ENCODE measurements at regions not wholly inside any gene's neighbourhood (a gene's known extent, or its start where the extent isn't known, plus 50 kb on each side); places are given as distances from the start of the nearest gene placed in this dataset.

DNA sequence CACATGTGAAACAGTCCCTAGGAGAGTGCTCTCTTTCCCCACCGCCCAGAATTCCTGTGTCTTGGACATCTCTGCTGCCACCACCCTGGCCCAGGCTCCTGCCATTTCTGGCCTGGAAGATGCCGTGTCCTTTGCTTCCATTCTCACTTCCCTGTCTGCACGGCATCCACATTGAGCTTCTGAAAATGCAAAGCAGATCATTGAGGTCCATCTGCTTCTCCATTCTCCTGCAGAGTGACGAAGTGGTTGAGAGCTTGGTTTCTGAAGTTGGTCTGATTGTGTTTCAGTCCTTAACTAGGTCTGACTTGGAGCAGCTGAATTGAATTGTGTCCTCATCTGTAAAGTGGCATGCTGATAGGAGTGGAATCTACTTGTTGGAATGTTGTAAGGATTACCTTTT, 98.7 kb upstream of the MGAT5 start:
- DNase-seq: no peak

- DNase-seq: no peak
Measured at GRCh38 chr2:134158295-134158694, 95.6 kb upstream of the MGAT5 start.

DNA sequence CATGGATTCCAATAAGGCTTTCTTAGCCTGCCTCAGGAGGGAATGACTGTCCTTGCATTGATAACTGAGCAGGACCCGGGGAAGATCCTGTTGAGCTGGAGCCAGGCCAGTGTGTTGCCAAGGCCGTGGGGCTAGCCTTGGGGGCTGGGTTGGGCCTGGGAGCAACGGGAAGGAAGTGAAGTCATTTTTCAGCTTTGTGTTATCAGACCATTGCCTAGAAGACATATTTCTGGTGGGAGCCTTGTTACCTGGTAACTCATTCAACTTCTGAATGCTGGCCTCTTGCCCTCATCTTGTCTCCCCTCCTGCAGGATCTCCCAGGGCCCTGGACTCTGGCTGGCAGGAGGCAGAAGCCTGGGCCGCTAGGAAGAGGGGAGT, 92.7 kb upstream of the MGAT5 start:
- DNase-seq: no peak

GRCh38 chr2:134163336-134163735, 90.5 kb upstream of the MGAT5 start:
- DNase-seq: no peak

DNA sequence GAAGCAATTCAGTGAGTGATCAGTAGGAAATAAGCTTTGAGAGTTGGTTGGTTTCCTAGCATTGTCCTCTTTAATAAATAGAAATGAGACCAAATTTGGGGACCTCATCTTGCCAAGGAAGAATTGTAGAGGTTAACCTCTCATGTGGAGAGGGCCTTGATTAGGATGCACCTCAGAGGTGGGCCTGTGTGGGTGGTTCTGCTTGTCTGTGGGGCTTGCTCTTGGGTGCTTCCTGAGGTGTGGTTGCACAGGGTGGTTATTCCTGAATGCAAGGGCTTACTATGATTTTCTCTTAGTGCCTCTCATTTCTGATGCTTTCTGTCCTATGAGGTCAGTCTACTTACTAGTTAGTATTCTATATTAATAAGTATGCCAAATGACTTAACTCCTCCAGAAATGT, 89.6 kb upstream of the MGAT5 start:
- DNase-seq: no peak

DNA sequence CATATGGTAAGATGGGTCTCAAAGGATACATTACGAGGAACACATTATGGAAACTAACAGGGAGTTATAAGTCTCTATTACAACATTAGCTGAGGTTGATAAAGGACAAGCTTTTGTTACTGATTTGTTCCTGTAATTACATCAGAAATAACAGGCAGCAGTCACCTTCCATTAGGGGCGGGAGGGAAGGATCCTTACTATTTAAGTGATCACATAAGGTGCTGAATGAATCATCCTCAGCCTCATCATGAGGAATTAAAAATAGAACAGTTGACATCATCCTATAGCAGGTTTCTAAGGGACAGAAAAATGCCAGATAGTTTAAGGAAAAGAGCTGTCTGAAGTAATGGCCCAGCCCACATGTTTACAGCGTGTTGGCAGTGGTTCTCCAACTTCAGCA, 86.9 kb upstream of the MGAT5 start:
- DNase-seq: no peak

DNA sequence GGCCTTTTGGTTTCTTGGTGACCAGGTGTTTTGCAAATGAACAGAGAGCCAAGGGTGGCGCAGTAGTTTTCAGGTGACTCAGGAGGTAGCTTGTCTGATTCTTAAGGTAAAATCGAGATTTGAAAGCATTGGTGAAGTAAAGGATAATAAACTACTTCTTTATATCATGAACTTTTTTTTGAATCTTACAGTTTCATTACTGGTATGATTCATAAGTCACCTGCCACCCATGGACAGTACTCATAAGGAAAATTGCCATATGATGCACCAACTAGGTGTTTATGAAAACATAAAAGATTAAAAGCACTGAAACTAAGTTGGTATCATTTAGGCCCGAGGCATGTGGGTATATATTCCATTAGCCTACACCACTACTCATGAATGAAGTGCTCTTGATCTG, 84.1 kb upstream of the MGAT5 start:
- no peak for DNase-seq

DNA sequence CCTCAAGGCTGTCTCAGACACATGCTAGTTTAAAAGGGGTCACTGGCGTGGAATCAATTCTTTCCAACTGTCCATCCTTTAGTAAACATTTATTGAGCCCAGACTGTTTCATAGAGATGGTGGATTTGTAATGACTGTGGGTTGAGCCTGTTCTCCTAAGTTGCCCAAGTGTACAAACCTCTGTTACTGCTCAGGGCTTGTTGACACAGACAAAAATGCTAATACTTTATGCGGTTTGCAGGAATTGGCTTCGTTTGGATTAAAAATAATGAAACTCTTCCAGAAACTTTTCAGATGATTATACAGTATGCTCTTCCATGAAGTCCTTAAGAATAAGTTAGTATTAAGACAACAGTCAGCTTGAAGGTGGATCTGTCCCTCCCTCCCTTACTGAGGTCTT, 83.6 kb upstream of the MGAT5 start:
- DNase-seq: no peak

- no peak for DNase-seq
Measured at GRCh38 chr2:134170700-134171099, 83.2 kb upstream of the MGAT5 start.

DNA sequence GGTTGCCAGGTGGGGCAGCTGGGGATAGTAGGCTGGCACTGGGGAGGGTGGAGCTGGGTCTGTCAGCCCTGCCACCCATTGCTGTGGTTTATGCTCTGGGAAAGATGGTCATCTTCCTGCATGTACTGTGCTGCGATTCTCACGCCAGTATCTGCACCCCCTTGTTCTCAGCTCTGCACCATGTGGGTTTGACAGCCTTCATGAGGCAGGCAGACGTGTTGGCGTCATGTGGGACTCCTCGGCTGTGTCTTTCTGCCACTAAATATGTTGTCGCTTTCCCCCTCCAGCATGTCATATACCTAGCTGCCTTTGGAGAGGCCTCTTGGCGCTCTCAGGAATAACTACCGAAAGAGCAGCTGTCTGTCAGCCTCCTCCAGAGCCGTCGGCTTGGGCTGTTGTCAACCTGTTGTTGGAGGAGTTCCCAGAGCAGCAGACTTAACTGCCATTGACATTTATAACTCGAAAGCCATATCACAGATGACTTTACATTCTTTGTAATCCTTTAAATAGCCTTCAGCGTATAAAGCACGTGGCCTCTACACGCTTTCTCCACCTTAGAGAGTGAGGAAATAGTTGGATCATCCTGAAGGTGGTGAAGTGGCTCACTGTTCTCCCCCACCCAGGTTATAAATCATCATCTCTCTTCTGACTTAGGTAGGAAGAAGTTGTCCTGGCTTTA, 80.4 kb upstream of the MGAT5 start:
- DNase-seq: peak in 31 of 58 donors; percentile 9 to 67 (median 29)

DNA sequence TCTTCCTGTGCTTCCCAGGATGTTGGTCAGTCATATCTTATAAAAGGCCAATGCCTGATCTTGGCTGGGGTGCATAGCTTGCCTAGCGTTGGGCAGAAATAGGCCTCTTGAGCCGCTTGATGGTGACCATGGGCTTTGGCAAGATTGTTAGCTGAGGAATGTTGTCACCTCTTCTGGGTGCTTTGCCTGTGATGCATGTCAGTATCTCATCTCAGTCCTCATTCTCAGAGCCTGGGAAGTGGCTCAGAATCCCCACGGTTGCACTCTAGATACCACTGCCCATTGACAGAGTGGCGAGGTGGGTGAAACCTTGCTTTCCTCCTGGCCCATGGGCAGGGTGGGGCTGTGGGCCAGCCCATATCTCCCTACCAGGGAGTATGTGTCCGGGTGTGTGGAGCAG, 79.2 kb upstream of the MGAT5 start:
- DNase-seq: no peak

- no peak for DNase-seq
Measured at GRCh38 chr2:134175834-134176233, 78.0 kb upstream of the MGAT5 start.

DNA sequence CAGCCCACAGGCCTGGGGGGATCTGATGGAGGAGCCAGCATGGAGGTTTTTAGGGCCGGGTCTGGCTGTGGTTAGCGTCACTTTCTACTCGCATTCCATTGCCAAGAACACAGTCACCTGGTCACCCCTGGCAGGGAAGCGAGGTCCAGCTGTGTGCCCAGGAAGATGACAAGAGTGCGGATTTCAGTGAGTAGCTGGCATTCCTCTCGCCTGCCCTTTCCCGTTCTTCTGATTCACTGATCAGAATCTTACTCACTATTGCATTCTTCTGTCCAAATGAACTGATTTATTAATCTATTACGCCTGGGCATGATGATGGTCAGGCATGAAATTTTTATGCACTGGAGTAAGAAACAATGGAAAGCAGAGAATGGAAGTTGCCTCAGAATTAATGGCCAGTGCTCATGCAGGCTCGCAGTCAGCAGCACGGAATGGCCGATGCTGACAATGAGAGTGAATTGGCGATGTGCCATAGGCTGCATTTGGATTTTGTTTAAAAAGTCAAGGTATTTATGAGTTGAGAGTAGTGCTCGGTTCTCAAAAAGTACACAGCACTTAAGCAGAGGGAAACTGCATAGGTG, 76.4 kb upstream of the MGAT5 start:
- DNase-seq: peak in 5 of 58 donors; percentile 9 to 47 (median 24)

- no peak for DNase-seq
Measured at GRCh38 chr2:134178138-134178877, 75.6 kb upstream of the MGAT5 start.

DNA sequence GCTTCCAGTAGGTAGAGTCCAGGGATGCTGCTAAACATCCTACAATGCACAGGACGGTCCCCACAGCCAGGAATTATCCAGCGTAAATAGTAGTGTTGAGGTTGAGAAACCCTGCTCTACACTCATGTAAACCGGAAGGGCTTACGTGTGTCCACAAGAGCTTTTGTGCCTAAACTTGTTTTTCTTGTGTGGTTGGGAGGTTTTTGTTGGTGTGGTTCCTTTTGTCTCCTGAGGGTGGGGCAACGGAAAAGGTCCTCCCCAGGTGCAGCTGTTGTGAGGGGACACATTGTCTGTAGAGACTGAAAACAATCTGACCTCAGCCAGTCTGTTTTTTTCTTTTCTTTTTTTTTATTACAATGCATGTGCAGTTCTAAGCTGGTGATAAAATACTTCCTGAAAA, 72.7 kb upstream of the MGAT5 start:
- no peak for DNase-seq

- DNase-seq: peak in 43 of 58 donors; percentile 7 to 71 (median 34)
Measured at GRCh38 chr2:134183679-134184078, 70.2 kb upstream of the MGAT5 start.

- DNase-seq: no peak
Measured at GRCh38 chr2:134185639-134186038, 68.2 kb upstream of the MGAT5 start.

DNA sequence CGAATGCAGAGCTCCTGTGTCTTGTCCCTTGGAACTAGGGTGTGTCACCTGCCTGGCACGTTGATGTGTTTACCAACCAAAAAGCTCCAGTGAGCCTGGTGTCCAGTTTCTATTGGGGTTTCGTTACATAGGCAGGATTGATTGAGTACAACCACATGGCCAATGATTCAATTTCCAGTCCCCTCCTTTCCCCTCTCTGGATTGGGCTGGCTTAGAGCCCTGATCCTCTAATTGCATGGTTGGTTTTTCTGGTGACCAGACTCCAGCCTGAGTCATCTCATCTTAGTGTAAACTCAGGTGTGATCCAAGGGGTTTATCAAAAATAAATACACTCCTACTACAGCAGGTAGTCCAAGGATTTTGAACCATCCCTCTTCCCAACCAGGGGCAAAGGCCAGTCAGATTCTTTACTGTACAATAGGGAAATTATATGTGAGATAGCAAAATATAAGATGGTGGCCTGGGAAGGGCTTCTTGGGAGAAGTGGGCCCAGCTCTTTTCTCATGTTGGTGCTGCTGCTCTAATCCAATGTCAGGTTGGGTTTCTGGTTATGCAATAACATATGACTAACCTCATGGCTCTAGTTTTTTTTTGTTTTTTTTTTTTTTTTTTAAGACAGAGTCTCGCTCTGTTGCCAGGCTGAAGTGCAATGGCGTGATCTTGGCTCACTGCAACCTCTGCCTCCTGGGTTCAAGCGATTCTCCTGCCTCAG, 64.7 kb upstream of the MGAT5 start:
- DNase-seq: no peak

- peak in 7 of 58 donors; percentile 18 to 52 (median 43) for DNase-seq
Measured at GRCh38 chr2:134190062-134190806, 63.6 kb upstream of the MGAT5 start.

DNA sequence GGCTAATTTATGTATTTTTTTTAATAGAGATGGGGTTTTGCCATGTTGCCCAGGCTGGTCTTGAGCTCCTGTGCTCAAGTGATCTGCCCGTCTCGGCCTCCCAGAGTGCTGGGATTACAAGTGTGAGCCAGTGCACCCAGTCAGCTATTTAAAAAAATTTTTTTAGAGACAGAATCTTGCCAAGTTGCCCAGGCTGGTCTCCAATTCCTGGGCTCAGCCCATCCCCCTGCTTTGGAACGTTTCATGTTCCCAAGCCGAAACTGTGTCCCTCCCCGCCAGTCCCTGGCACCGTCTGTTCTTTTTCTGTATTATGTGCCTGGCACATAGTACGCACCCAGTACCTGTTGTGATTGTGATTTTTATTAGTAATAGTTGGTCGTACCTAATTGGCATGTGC, 63.1 kb upstream of the MGAT5 start:
- peak in 25 of 58 donors; percentile 6 to 56 (median 25) for DNase-seq

GRCh38 chr2:134191835-134192234, 62.0 kb upstream of the MGAT5 start:
- DNase-seq: no peak
